ENCODE measurements at regions not wholly inside any gene's neighbourhood (a gene's known extent, or its start where the extent isn't known, plus 50 kb on each side); places are given as distances from the start of the nearest gene placed in this dataset.

DNA sequence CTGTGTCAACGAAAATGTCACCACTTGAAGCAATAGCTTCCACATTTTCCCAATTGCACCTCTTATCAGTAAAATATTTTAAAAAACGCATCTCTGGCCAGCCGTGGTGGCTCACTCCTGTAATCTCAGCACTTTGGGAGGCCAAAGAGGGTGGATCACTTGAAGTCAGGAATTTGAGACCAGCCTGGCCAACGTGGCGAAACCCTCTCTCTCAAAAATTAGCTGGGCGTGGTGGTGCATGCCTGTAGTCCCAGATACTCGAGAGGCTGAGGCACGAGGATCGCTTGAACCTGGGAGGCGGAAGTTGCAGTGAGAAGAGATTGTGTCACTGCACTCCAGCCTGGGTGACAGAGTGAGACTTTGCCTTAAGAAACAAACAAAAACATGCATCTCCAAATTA lies 210.1 kb upstream of the CHD1 start:
- DNase-seq (ENCODE audit: low read depth in 2 of 2): no peak

DNA sequence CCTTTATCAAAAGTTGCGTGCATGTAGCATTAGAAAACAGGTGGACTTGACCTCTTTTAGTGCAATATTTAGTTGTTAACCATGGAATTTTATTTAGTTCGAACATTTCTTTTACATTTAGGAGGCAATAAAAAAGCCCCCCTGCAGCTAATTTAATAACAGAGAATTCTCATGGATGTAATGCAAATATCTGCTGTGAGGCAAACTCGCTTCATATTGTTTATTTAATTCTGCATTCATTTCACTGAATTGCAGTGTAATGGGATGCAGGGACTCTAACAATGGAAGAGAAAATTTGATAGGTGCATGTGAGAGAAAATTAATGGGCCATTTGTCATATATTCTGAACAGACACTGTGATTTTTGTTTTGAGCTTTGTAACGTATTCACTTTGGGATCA lies 205.1 kb upstream of the CHD1 start:
- DNase-seq (ENCODE audit: low read depth in 2 of 2): no peak

GRCh38 chr5:99129768-99130501 lies 201.1 kb upstream of the CHD1 start:
- no peak for DNase-seq (ENCODE audit: low read depth in 2 of 2)

- DNase-seq (ENCODE audit: low read depth in 2 of 2): no peak
Measured at GRCh38 chr5:99122976-99123375, 194.2 kb upstream of the CHD1 start.

DNA sequence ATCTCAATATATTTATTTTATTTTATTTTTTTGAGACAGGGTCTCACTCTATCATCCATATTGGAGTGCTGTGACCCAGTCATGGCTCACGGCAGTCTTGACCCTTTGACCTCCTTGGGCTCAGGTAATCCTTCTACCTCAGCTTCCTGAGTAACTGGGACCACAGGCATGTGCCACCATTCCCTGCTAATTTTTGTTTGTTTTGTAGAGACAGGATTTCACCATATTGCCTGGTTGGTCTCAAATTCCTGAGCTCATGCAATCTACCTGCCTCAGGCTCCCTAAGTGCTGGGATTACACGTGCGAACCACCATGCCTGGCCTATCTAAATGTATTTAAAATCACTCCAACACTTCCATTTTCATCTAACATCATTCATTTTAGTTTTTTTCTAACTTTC lies 190.5 kb upstream of the CHD1 start:
- no peak for DNase-seq (ENCODE audit: low read depth in 2 of 2)

- no peak for DNase-seq (ENCODE audit: low read depth in 2 of 2)
Measured at GRCh38 chr5:99116526-99116925, 187.7 kb upstream of the CHD1 start.

- DNase-seq (ENCODE audit: low read depth in 2 of 2): no peak
Measured at GRCh38 chr5:99109894-99110293, 181.1 kb upstream of the CHD1 start.

DNA sequence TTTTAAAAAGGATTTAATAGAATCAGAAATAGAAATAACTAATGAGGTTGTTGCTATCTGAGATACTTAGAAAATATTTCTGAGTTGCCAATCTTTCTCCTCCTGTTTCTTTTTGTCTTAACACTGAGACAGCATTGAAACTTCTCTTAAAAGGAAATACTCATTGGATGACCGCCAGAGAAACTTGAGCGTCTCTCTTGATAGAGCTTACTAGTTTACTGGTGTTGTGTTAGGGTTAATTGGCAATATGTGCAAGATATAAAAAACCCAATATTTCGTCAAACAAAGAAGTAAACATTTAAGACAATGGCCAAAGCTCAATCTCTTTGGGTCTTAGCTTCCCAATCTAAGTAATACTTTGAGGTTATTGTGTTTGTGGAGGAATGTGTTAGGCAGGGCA lies 176.4 kb upstream of the CHD1 start:
- DNase-seq (ENCODE audit: low read depth in 2 of 2): no peak

DNA sequence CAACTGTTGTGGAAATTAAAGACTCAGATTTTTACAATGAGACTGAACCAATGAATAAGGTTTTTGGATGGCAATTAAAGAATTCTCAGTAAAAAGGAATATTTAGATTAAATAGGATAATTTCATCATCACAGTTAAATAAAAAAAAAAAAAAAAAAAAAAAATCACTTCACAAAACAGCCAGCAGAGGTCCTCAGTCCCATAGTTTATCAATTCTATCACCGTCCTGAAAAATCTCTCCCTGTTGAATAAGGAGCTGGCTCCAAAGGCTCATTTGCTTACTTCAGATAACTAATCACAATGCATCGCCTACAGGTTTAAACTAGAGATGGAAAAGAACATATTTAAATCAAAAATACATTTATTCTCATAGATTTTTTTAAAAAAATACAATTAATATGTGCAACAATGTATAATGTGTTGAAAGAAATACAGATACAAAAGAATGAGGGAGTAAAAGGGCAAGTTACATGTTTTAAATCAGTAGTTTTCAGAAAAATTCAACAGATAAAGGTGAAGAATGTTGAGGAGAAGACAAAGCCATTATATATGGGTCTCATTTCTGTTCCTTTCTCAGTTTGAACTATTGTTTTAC lies 175.8 kb upstream of the CHD1 start:
- no peak for DNase-seq (ENCODE audit: low read depth in 2 of 2)

GRCh38 chr5:99102073-99102697 lies 173.4 kb upstream of the CHD1 start:
- DNase-seq (ENCODE audit: low read depth in 2 of 2): no peak

- DNase-seq (ENCODE audit: low read depth in 2 of 2): no peak
Measured at GRCh38 chr5:99099691-99100090, 170.9 kb upstream of the CHD1 start.

GRCh38 chr5:99089822-99090549 lies 161.2 kb upstream of the CHD1 start:
- no peak for DNase-seq (ENCODE audit: low read depth in 2 of 2)

- no peak for DNase-seq (ENCODE audit: low read depth in 2 of 2)
Measured at GRCh38 chr5:99088309-99088708, 159.5 kb upstream of the CHD1 start.

GRCh38 chr5:99083197-99083596 lies 154.4 kb upstream of the CHD1 start:
- DNase-seq (ENCODE audit: low read depth in 2 of 2): no peak

DNA sequence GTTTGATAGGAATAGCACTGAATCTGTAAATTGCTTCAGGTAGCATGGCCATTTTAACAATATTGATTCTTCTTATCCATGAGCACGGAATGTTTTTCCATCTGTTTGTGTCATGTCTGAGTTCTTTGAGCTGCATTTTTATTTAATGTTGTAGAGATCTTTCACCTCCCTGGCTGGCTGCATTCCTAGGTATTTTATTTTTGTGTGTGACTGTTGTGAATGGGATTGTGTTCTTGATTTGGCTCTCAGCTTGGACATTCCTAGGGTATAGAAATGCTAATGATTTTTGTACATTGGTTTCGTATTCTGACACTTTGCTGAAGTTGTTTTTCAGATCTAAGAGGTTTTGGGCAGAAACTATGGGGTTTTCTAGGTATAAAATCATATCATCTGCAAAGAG lies 152.9 kb upstream of the CHD1 start:
- no peak for DNase-seq (ENCODE audit: low read depth in 2 of 2)

GRCh38 chr5:99076723-99077640 lies 148.2 kb upstream of the CHD1 start:
- DNase-seq (ENCODE audit: low read depth in 2 of 2): no peak

DNA sequence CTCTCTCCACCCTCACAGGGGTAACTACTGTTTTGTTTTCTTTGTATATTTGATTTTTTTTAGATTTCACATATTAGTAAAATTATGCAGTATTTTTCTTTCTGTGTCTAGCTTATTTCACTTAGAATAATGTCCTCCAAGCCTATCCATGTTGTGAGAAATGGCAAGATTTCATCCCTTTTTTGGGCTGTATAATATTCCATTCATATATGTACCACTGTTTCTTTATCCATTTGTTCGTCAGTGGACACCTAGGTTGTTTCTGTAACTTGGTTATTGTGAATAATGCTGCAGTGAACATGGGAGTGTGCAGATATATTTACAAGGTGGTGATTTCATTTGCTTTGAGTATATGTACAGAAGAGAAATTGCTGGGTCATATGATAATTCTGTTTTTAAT lies 144.0 kb upstream of the CHD1 start:
- no peak for DNase-seq (ENCODE audit: low read depth in 2 of 2)

DNA sequence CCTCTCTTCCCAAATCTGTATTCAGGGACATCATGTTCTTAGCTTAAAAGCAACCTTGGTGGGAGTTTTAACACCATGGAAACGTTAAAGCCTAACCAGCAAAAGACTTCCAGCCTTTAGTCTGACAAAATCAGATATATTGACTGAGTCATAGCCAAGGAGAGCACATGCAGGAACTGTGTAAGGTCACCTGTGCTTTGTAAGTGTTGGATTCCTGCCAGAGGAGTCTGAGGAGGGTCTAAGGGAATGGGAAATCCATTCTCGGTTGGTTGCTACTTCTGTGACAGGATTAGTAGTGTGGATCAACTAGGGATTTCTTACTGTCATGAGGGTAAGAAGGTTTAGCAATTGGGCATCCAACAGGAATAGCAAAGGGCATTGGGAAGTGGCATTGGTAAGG lies 142.0 kb upstream of the CHD1 start:
- DNase-seq (ENCODE audit: low read depth in 2 of 2): no peak

DNA sequence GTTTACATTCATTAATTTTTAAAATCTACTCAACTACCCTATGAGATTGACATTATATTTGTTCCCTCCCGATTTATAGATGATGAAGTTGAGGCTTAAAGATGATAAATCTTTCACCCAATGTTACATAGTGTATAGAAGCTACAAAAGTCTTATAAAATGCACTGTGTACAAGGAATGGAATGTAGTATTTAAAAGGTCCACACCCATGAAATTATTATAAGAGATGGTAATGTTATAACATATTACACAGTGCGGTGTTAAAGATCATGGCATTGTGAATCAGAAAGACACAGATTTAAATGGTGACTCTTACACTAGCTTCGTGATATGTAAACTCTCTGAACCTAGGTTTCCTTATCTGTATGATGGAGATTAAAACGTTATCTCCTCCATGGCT lies 141.6 kb upstream of the CHD1 start:
- no peak for DNase-seq (ENCODE audit: low read depth in 2 of 2)

GRCh38 chr5:99068944-99069650 lies 140.3 kb upstream of the CHD1 start:
- DNase-seq (ENCODE audit: low read depth in 2 of 2): no peak

DNA sequence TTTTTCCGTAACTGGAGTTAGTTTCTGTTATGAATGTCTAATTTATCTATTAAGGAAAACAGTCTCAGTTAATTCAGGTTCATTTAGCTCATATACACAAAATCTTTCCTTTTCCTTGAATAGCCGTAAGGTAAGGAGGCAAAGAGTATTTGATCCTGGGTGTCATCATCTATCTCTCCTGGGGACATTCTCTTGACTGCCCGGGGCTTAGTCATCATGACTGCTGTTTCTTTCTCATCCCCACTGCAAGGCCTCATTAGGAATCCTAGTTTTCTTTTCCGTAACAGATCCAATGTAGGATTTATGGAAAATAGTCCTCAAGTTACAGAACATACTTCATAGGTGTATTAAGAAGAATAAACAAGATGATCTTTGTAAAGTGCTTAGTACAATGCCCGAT lies 134.9 kb upstream of the CHD1 start:
- no peak for DNase-seq (ENCODE audit: low read depth in 2 of 2)

Data from stimulated activated CD4-positive, alpha-beta T cell treated with anti-CD3 and anti-CD28 coated beads, Interleukin-12 subunit alpha, Interleukin-12 subunit beta, amount 100 ng/mL, for 24 hours (primary cell).